WI38 (cell line): ENCODE measurements at regions not wholly inside any gene's neighbourhood (a gene's known extent, or its start where the extent isn't known, plus 50 kb on each side); places are given as distances from the start of the nearest gene placed in this dataset.

Experiments
- H3K4me3 ChIP-seq: 2 replicates; pipeline ENCODE4 v1.5.1; 2011; ENCODE audit warnings: low read depth, mild to moderate bottlenecking, control low read depth, low read length
- TF ChIP-seq, protein P1 (sequence below): IDR thresholded peaks from 2 replicates; pipeline ENCODE4 v1.5.1; 2012; ENCODE audit warnings: low read depth, mild to moderate bottlenecking, control low read depth, low read length

DNA sequence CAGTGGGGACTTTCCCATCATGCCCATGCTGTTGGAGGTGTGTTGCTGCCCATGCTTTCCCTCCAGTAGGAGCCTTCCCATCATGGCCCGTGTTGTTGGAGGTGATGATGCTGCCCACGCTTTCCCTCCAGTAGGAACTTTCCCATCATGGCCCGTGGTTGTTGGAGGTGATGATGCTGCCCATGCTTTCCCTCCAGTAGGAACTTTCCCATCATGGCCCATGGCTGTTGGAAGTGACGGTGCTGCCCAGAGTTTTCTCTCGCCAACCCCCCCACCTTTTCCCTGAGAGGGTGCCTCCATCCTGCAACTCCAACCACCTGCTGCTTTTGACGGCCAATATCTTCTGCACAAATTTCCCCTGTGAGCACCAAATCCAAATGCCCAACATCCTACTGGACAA lies 205.7 kb downstream of the TOMM20 start:
- no peak overlapping the region for H3K4me3 ChIP-seq
- TF ChIP-seq, protein P1, sequence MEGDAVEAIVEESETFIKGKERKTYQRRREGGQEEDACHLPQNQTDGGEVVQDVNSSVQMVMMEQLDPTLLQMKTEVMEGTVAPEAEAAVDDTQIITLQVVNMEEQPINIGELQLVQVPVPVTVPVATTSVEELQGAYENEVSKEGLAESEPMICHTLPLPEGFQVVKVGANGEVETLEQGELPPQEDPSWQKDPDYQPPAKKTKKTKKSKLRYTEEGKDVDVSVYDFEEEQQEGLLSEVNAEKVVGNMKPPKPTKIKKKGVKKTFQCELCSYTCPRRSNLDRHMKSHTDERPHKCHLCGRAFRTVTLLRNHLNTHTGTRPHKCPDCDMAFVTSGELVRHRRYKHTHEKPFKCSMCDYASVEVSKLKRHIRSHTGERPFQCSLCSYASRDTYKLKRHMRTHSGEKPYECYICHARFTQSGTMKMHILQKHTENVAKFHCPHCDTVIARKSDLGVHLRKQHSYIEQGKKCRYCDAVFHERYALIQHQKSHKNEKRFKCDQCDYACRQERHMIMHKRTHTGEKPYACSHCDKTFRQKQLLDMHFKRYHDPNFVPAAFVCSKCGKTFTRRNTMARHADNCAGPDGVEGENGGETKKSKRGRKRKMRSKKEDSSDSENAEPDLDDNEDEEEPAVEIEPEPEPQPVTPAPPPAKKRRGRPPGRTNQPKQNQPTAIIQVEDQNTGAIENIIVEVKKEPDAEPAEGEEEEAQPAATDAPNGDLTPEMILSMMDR, result no peak

DNA sequence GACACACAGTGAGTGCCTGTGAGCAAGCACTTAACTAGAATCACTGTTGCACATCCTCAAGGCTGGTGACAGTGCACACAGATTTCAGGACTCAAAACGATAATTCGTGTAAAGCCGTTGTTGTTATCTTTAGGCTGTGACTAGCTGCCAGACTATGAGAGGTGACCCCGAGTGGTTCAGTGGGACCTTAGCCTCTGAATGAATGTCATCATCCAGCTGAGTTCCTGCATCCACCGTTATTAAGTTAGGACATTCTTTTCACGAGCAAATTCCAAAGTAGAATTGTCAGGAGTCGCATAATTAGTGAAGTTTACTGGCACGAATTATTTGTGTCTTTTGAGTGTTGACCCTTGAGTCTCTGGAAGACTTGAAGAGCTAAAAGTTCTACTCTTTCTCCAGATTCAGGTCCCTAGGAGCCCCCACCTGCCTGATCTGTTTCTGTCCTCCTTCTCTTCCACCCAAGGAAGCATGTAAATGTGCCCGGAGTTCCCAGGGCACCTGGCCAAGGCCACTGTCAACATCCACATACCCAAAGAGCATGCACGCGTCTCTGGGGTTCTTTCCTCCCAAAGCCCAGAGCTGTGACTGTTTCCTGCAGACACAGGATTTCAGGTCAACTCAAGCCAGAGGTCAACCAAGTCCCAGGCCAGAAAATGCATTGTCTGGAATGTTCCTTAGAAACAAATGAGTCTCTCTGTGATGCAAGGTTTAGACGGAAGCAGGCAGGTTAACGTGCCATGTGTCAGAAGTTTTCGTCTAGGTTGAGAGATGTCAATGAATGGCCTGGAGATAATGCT lies 207.2 kb downstream of the TOMM20 start:
- H3K4me3 ChIP-seq, result no peak overlapping the region
- TF ChIP-seq, protein P1, result no peak

DNA sequence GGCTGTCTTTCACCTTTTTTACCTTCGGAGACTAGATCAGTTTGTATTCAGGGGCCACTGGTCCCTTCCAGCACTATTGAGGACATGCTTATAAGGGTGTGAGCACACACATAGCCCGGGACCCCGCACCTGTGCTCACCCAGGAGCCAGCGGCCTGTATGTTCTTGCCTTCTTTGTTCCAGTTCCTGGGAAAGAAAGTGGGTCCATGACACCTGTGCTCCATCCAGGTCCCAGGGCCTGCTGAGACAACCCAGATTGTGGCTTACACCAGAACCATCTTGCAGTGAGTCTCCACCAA lies 207.8 kb downstream of the TOMM20 start:
- no peak overlapping the region for H3K4me3 ChIP-seq
- TF ChIP-seq, protein P1, result no peak

- no peak overlapping the region for H3K4me3 ChIP-seq
- TF ChIP-seq, protein P1, result no peak
Measured at GRCh38 chr1:234920136-234920842, 208.3 kb downstream of the TOMM20 start.

DNA sequence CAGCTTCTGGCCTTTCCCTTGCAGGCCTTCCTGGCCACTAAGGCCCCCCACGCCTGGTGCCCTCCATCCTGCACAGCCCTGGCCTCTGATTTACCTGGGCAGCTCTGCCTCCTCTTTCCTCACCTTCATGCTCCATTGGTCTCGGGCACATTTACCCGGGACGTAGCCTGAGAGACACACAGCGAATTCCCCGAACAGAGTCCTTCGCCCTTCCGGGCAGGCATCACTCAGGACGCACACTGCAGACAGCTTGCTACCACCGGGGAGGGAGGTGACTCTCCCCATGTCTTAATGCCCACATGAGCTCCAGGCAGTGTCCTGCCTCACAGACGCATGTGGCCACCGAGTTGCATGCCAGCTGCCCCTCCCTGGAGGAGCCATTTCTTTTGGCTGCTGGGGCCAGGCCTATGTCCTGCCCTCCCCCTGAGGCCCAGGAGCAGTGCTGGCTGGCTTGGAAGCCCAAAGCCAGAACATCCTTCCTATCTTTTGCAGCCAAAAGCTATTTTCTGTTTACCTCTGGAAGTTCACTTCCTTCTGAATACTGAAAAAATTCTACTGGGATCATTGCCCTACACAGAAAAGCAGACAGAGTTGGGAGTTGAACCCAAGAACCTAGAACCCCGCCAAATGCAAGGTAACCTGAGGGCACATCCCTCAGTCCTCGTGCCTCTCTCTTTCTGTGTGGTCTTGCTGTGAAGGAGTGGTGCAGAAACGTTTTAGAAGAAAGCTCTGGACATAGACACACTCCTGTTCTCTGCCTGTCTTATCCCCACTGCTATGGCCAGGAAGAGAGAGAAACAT lies 209.5 kb downstream of the TOMM20 start:
- TF ChIP-seq, protein P1, result no peak
- H3K4me3 ChIP-seq, result no peak overlapping the region

GRCh38 chr1:234918181-234918841 lies 210.3 kb downstream of the TOMM20 start:
- TF ChIP-seq, protein P1, result no peak
- no peak overlapping the region for H3K4me3 ChIP-seq
